GM23338 (cell line): ENCODE measurements at regions not wholly inside any gene's neighbourhood (a gene's known extent, or its start where the extent isn't known, plus 50 kb on each side); places are given as distances from the start of the nearest gene placed in this dataset.

Experiments used
- ATAC-seq: fragments of 200-7000 bp; cut with Tn5 transposase; 3 replicates; pipeline ENCODE4 v1.9.1; 2020
- DNase-seq: peaks from one replicate; pipeline ENCODE4 v3.0.0-alpha.2; 2015; ENCODE audit warnings: low spot score
- H2AFZ ChIP-seq: fragments of 200-600 bp; sonication (generic); 2 replicates; pipeline ENCODE4 v1.8.0; 2016; ENCODE audit warnings: antibody characterized with exemption, mild to moderate bottlenecking, moderate library complexity
- H3F3A ChIP-seq: fragments of 200-600 bp; sonication (generic); replicated peaks from 2 replicates; pipeline ENCODE4 v1.8.0; 2017; ENCODE audit warnings: antibody characterized with exemption, mixed run types, low read depth
- H3K27ac ChIP-seq: fragments of 200-600 bp; sonication (generic); 2 replicates; pipeline ENCODE4 v1.6.1; 2016; ENCODE audit warnings: low read depth
- H3K27me3 ChIP-seq: fragments of 200-600 bp; sonication (generic); 2 replicates; pipeline ENCODE4 v1.8.0; 2016; ENCODE audit warnings: mild to moderate bottlenecking, mixed run types, moderate library complexity; ENCODE audit not compliant: insufficient read depth
- H3K36me3 ChIP-seq: fragments of 200-600 bp; sonication (generic); 2 replicates; pipeline ENCODE4 v1.8.0; 2016; ENCODE audit warnings: mild to moderate bottlenecking; ENCODE audit not compliant: insufficient read depth
- H3K4me1 ChIP-seq: fragments of 200-600 bp; sonication (generic); 2 replicates; pipeline ENCODE4 v1.8.0; 2016; ENCODE audit warnings: mild to moderate bottlenecking, moderate library complexity; ENCODE audit not compliant: insufficient read depth
- H3K4me2 ChIP-seq: fragments of 200-600 bp; sonication (generic); 2 replicates; pipeline ENCODE4 v1.7.1; 2017; ENCODE audit warnings: mixed run types
- H3K4me3 ChIP-seq: fragments of 200-600 bp; sonication (generic); 2 replicates; pipeline ENCODE4 v1.6.1; 2016; ENCODE audit warnings: mixed run types
- H3K79me2 ChIP-seq: fragments of 200-600 bp; sonication (generic); replicated peaks from 2 replicates; pipeline ENCODE4 v1.8.0; 2017; ENCODE audit warnings: mild to moderate bottlenecking; ENCODE audit not compliant: insufficient read depth
- H3K9me2 ChIP-seq: fragments of 200-600 bp; sonication (generic); 2 replicates; pipeline ENCODE4 v1.8.0; 2017; ENCODE audit not compliant: insufficient read depth
- H4K20me1 ChIP-seq: fragments of 200-600 bp; sonication (generic); replicated peaks from 2 replicates; pipeline ENCODE4 v1.8.0; 2017; ENCODE audit warnings: mild to moderate bottlenecking; ENCODE audit not compliant: insufficient read depth
- H3K27ac Mint-ChIP-seq: 2 replicates; pipeline ENCODE4 v1.8.0; 2020; ENCODE audit warnings: inconsistent platforms, mild to moderate bottlenecking, moderate library complexity, mixed read lengths
- H3K27me3 Mint-ChIP-seq: 3 replicates; pipeline ENCODE4 v1.8.0; 2022; ENCODE audit warnings: low read depth, mild to moderate bottlenecking, moderate library complexity, mixed read lengths, inconsistent platforms; ENCODE audit not compliant: insufficient read depth, poor library complexity
- H3K36me3 Mint-ChIP-seq: 3 replicates; pipeline ENCODE4 v1.8.0; 2021; ENCODE audit warnings: low read depth, mild to moderate bottlenecking, inconsistent platforms, moderate library complexity, mixed read lengths
- H3K4me1 Mint-ChIP-seq: 3 replicates; pipeline ENCODE4 v1.8.0; 2020; ENCODE audit warnings: mild to moderate bottlenecking, inconsistent platforms, mixed read lengths
- H3K4me3 Mint-ChIP-seq: 3 replicates; pipeline ENCODE4 v1.8.0; 2021; ENCODE audit warnings: moderate library complexity, mild to moderate bottlenecking, inconsistent platforms, mixed read lengths
- H3K9me3 Mint-ChIP-seq: 3 replicates; pipeline ENCODE4 v1.8.0; 2020; ENCODE audit warnings: moderate library complexity, mild to moderate bottlenecking, inconsistent platforms, mixed read lengths
- CREB1 ChIP-seq: fragments of 250-450 bp; sonication (Bioruptor Pico); IDR thresholded peaks from 2 replicates; pipeline ENCODE4 v1.5.0; 2020; ENCODE audit warnings: low read depth, mild to moderate bottlenecking, moderate library complexity
- CTCF ChIP-seq, 2 experiments: fragments of 200-600 bp in 1 of 2; sonication (generic) in 1 of 2; conservative IDR thresholded peaks; 2 replicates each; pipeline versions ENCODE4 v1.5.1 to v1.6.1; 2016 to 2017; ENCODE audit warnings: antibody characterized with exemption in 2 of 2, low read depth in 2 of 2, mild to moderate bottlenecking in 2 of 2, moderate library complexity in 1 of 2
- EZH2phosphoT487 ChIP-seq: fragments of 200-600 bp; sonication (generic); IDR thresholded peaks from one replicate; pipeline ENCODE4 v1.8.1; 2018; ENCODE audit warnings: antibody characterized with exemption; ENCODE audit not compliant: unreplicated experiment
- JUNB ChIP-seq: IDR thresholded peaks from one replicate; pipeline ENCODE4 v1.6.1; 2016; ENCODE audit warnings: antibody characterized with exemption; ENCODE audit not compliant: unreplicated experiment
- NANOG ChIP-seq: IDR thresholded peaks from 2 replicates; pipeline ENCODE4 v1.6.1; 2016; ENCODE audit warnings: antibody characterized with exemption, borderline replicate concordance
- POLR2AphosphoS5 ChIP-seq: IDR thresholded peaks from 2 replicates; pipeline ENCODE4 v1.6.1; 2016; ENCODE audit warnings: antibody characterized with exemption, low read depth
- REST ChIP-seq: IDR thresholded peaks from one replicate; pipeline ENCODE4 v1.6.1; 2018; ENCODE audit warnings: antibody characterized with exemption; ENCODE audit not compliant: unreplicated experiment
- STAT1 ChIP-seq: IDR thresholded peaks from one replicate; pipeline ENCODE4 v1.6.1; 2016; ENCODE audit warnings: antibody characterized with exemption; ENCODE audit not compliant: unreplicated experiment
- ZNF114 ChIP-seq: fragments of 250-450 bp; sonication (Bioruptor Pico); IDR thresholded peaks from 2 replicates; pipeline ENCODE4 v1.5.0; 2020; ENCODE audit warnings: mild to moderate bottlenecking, moderate library complexity
- ZNF331 ChIP-seq: fragments of 250-450 bp; sonication (Bioruptor Pico); IDR thresholded peaks from 2 replicates; pipeline ENCODE4 v1.5.0; 2020; ENCODE audit warnings: low read depth, mild to moderate bottlenecking, moderate library complexity
- TF ChIP-seq, protein P1 (sequence below): IDR thresholded peaks from 2 replicates; pipeline ENCODE4 v1.6.1; 2016; ENCODE audit warnings: antibody characterized with exemption

- H3K4me1 ChIP-seq, result no peaks in the 10 kb centered on the region
- Mint-ChIP-seq H3K9me3 (no peaks in the 10 kb centered on the region), H3K27ac (no peak overlapping the region), H3K4me3 (no peak overlapping the region), H3K4me1 (no peaks in the 10 kb centered on the region), H3K36me3 (no peaks in the 10 kb centered on the region), H3K27me3 (peaks cover 11% of the 10 kb centered on the region)
- TF ChIP-seq ZNF331 (CRISPR knock-in tag) (no peak), CTCF (conservative IDR thresholded peaks at IDR 0.05; ENCODE audit: low read depth in 2 of 2) (peak; percentile 53 to 68), NANOG (no peak)
- H3K4me2 ChIP-seq, result no peak overlapping the region
- no peak overlapping the region for H3K4me3 ChIP-seq
- H3K36me3 ChIP-seq, result no peaks in the 10 kb centered on the region
- peak; percentile 56 for DNase-seq
- no peak overlapping the region for H2AFZ ChIP-seq
- H3K79me2 ChIP-seq, result no peaks in the 10 kb centered on the region
- 0 out of 2 replicates have a peak, but pooled peaks cover 4% of the 10 kb centered on the region for H3K9me2 ChIP-seq
- no peaks in the 10 kb centered on the region for H3K27me3 ChIP-seq
- peak; percentile 88 for ATAC-seq
- H3K27ac ChIP-seq, result no peak overlapping the region
- no peaks in the 10 kb centered on the region for H3F3A ChIP-seq
- no peaks in the 10 kb centered on the region for H4K20me1 ChIP-seq
Measured at GRCh38 chr12:114131824-114132223, 165.7 kb upstream of the RBM19 start.

DNA sequence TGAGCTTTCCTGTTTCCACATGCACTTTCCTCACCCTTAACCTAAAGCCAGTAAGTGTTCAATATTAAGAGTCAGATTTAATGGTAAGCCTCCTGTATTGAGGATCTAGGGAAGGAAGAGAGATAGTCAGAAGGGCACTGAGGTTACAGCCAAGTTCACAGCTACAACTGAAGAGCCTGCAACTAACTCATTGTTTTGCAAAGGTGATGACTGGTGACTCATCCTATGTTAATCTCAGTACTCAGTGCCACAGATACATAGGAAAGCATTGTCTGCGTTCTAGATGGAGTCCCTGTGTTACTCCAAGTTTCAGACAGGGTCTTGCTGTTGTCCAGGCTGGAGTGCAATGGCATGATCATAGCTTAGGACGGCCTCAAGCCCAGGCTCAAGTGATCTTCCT, 157.0 kb upstream of the RBM19 start:
- peaks cover 11% of the 10 kb centered on the region for H3K4me1 Mint-ChIP-seq
- Histone ChIP-seq H3K79me2 (no peaks in the 10 kb centered on the region), H3K4me1 (no peaks in the 10 kb centered on the region), H3K4me3 (no peak overlapping the region), H2AFZ (no peak overlapping the region), H3K27ac (no peak overlapping the region), H3K4me2 (0 out of 2 replicates have a peak overlapping the region, but pooled peaks have one; percentile 18), H3K36me3 (no peaks in the 10 kb centered on the region), H3K9me2 (peaks cover 9% of the 10 kb centered on the region), H3K27me3 (no peaks in the 10 kb centered on the region), H4K20me1 (no peaks in the 10 kb centered on the region), H3F3A (no peaks in the 10 kb centered on the region)
- no peaks in the 10 kb centered on the region for H3K36me3 Mint-ChIP-seq
- ATAC-seq (peak; percentile 75), DNase-seq (peak; percentile 45)
- H3K9me3 Mint-ChIP-seq, result no peaks in the 10 kb centered on the region
- H3K27ac Mint-ChIP-seq, result no peak overlapping the region
- peaks cover 5% of the 10 kb centered on the region for H3K27me3 Mint-ChIP-seq
- H3K4me3 Mint-ChIP-seq, result no peak overlapping the region
- no peak for TF ChIP-seq EZH2phosphoT487
- no peak for TF ChIP-seq JUNB
- TF ChIP-seq ZNF114 (CRISPR knock-in tag), result no peak
- TF ChIP-seq STAT1, result no peak
- TF ChIP-seq ZNF331 (CRISPR knock-in tag), result no peak
- no peak for TF ChIP-seq REST
- no peak for TF ChIP-seq CREB1 (CRISPR knock-in tag)
- TF ChIP-seq CTCF (conservative IDR thresholded peaks at IDR 0.05; ENCODE audit: low read depth in 2 of 2), result no peak
- no peak for TF ChIP-seq POLR2AphosphoS5
- TF ChIP-seq NANOG, result no peak
- TF ChIP-seq, protein P1, sequence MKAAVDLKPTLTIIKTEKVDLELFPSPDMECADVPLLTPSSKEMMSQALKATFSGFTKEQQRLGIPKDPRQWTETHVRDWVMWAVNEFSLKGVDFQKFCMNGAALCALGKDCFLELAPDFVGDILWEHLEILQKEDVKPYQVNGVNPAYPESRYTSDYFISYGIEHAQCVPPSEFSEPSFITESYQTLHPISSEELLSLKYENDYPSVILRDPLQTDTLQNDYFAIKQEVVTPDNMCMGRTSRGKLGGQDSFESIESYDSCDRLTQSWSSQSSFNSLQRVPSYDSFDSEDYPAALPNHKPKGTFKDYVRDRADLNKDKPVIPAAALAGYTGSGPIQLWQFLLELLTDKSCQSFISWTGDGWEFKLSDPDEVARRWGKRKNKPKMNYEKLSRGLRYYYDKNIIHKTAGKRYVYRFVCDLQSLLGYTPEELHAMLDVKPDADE, result no peak
